PC-9 (cell line): ENCODE measurements at regions not wholly inside any gene's neighbourhood (a gene's known extent, or its start where the extent isn't known, plus 50 kb on each side); places are given as distances from the start of the nearest gene placed in this dataset.

ENCODE experiments used
- EZH2 ChIP-seq: fragments of 200-600 bp; sonication (generic); IDR thresholded peaks from 2 replicates; pipeline ENCODE4 v1.8.0; 2017; ENCODE audit warnings: antibody characterized with exemption, low read depth
- TF ChIP-seq, protein P1 (sequence below): fragments of 200-600 bp; sonication (generic); conservative IDR thresholded peaks from 2 replicates; pipeline ENCODE4 v1.6.1; 2017; ENCODE audit warnings: mixed run types, antibody characterized with exemption, mild to moderate bottlenecking, moderate library complexity

- TF ChIP-seq EZH2: no peak
- TF ChIP-seq, protein P1, sequence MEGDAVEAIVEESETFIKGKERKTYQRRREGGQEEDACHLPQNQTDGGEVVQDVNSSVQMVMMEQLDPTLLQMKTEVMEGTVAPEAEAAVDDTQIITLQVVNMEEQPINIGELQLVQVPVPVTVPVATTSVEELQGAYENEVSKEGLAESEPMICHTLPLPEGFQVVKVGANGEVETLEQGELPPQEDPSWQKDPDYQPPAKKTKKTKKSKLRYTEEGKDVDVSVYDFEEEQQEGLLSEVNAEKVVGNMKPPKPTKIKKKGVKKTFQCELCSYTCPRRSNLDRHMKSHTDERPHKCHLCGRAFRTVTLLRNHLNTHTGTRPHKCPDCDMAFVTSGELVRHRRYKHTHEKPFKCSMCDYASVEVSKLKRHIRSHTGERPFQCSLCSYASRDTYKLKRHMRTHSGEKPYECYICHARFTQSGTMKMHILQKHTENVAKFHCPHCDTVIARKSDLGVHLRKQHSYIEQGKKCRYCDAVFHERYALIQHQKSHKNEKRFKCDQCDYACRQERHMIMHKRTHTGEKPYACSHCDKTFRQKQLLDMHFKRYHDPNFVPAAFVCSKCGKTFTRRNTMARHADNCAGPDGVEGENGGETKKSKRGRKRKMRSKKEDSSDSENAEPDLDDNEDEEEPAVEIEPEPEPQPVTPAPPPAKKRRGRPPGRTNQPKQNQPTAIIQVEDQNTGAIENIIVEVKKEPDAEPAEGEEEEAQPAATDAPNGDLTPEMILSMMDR: no peak
Observed at GRCh38 chr10:22086730-22087401, 83.3 kb upstream of the DNAJC1 start.
